HG03159 (cell line): ENCODE measurements at regions not wholly inside any gene's neighbourhood (a gene's known extent, or its start where the extent isn't known, plus 50 kb on each side); places are given as distances from the start of the nearest gene placed in this dataset.
"Not testable (repeated sequence)": the region's sequence is repeated elsewhere in the genome, so short reads cannot be mapped to it uniquely, and the experiment has no call there.

Experiments
- ATAC-seq: cut with Tn5 transposase; IDR thresholded peaks from one replicate; pipeline ENCODE4 v1.9.1; 2021; ENCODE audit warnings: mild to moderate bottlenecking, moderate library complexity; ENCODE audit not compliant: unreplicated experiment

DNA sequence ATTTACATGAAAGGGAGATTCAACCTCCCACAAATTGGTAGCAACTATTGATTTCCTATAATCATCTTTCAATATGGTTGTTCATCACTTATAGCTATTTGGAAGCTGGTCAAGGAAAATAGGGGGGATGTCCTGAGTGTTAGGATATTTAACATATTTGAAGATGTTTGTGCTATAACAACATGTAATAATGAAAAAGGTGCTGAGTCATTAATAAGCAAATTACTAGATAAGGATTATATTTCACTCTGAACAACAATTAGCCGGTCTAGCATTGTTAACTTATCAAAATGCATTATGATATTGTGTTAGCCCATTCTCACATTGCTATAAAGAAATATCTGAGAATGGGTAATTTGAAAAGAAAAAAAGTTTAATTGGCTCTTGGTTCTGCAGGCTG, 225.8 kb upstream of the ARPP21 start:
- no peak for ATAC-seq

GRCh38 chr3:35417080-35417479, 222.2 kb upstream of the ARPP21 start:
- ATAC-seq: no peak

- ATAC-seq: no peak
Measured at GRCh38 chr3:35422101-35422500, 217.2 kb upstream of the ARPP21 start.

DNA sequence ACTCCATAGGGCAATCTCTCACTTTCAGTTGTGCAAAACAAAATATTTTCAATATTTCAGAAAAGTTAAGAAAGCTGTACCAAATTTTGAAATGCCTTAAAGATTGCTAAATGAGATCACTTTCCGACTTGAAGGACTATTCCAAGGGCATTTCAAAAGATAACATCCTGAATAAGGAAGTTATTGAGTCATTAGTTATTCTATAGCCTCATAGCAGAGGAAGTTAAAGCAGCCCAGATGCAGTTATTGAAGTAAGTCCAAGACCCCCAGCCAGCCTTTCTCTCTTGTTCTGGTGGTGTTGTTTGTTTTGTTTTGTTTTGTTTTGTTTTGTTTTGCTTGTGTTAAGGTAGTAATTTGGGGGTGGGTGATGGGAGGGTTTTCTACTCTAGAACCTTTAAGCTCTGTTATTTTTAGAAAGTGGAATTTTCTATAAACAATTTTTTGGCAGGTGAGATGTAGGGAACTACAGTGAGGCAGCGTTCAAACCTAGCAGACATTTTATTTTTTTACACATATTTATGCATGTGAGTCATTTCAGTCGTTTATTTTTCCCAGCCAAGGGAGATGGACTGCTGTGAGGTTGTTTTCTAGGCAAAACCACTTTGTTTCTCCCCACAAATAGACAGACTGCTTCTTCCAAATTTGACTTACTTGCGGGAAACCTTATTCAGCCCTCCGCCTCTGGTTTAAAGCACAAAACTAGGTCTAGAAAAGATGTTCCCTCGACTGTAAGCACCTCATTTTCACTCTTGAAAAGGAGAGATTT, 216.3 kb upstream of the ARPP21 start:
- ATAC-seq: no peak

DNA sequence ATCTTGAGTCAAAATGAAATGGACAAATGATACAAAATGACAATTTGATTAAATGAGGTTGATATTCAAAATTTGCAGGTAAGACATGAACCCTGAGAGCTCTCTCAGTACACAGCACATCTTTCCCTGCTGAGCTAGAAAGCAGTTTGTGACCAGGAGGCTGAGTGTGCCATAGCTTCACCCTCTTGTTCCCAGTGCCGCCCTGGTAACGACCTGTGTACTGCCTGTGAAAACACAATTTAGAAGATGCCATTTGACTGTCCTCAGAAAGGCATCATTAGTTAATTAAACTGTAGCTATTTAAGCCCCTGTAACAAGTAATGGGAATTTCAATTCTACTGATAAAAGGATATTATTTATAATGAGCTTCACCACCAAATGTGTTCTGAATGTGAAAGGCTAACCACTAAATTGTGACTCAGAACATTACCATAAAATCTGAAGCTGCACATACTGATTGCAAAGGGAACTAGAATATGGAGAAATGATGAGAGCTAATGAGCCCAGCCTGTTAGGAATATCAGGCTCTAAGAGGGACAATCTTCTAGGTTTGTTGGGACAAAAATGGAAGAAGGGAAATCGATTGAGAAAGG, 212.9 kb upstream of the ARPP21 start:
- ATAC-seq: no peak

- no peak for ATAC-seq
Measured at GRCh38 chr3:35437381-35437780, 201.9 kb upstream of the ARPP21 start.

GRCh38 chr3:35438101-35438500, 201.2 kb upstream of the ARPP21 start:
- no peak for ATAC-seq

DNA sequence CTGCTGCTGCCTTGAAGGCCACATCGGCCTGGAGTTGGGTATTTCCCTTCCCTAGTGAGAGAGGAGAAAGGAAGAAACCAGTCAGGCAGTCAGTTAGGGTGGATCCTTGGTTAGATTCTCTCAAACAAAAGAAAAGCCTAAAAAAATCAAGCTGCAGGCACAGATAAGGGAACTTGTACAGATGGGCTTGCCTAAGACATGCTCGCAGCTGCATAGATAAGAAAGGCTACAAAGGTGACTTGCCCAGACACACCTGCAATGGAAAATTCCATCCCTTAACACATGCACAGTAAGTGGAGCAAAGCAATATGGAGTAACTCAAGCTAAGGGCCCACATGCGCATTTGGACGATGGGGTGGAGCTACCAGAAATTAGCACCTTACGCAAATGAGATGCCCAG, 199.7 kb upstream of the ARPP21 start:
- no peak for ATAC-seq

DNA sequence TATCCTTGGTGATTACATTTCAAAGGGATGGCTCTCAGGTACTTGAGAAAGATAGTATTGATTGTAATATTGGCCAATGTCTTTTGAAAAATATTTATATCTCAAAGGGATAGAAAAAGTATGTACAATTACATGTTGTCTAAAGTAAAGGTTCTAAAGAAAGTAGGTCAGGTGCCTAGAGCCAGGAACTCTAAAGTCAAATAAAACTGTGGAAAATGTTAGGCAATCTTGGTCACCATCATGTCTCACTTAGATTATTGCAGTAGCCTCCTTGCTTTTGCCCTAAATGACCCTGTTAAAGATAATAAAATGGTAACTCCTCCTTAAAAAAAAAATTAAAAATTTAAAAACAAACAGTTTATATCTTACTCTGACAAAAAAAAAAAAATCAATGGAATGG, 198.5 kb upstream of the ARPP21 start:
- ATAC-seq: no peak

GRCh38 chr3:35446896-35447295, 192.4 kb upstream of the ARPP21 start:
- ATAC-seq: no peak

GRCh38 chr3:35448121-35448520, 191.2 kb upstream of the ARPP21 start:
- no peak for ATAC-seq

DNA sequence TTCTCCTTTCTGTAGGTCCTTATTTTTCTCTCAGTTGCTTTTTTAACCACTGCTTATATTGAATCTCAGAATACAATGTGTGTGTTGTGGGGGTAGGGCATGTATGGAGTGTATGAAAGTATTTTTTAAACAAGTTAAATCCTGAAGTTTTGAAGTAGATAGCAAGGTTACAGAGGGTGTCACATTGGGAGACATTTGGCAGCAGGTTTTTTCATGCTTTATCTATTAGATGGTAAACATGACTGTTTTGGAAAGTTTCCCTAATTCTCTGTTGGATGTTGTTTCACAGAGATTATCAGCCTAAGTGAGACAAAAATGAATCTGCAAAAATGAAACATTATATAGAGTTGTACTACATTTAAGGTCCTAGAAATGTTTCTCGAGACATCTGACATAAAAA, 190.6 kb upstream of the ARPP21 start:
- ATAC-seq: no peak

DNA sequence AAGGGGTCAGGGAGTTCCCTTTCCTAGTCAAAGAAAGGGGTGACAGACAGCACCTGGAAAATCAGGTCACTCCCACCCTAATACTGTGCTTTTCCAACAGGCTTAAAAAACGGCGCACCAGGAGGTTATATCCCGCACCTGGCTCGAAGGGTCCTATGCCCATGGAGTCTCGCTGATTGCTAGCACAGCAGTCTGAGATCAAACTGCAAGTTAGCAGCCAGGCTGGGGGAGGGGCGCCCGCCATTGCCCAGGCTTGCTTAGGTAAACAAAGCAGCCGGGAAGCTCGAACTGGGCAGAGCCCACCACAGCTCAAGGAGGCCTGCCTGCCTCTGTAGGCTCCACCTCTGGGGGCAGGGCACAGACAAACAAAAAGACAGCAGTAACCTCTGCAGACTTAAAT, 184.5 kb upstream of the ARPP21 start:
- not testable (repeated sequence) for ATAC-seq

DNA sequence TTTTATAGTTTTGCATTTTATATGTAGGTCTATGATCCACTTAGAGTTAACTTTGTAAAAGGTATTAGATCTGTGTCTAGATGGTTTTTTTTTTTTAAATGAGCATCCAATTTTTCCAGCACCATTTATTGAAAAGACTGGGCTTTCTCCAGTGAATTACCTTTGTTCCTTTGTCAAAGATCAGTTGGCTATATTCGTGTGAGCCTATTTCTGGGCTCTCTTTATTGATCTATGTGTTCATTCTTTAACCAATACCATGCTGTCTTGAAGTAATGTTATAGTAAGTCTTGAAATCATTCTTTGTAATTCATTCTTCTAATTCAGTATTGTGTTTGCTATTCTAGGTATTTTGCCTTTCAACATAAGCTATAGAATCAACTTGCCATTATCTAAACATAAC, 165.4 kb upstream of the ARPP21 start:
- no peak for ATAC-seq

DNA sequence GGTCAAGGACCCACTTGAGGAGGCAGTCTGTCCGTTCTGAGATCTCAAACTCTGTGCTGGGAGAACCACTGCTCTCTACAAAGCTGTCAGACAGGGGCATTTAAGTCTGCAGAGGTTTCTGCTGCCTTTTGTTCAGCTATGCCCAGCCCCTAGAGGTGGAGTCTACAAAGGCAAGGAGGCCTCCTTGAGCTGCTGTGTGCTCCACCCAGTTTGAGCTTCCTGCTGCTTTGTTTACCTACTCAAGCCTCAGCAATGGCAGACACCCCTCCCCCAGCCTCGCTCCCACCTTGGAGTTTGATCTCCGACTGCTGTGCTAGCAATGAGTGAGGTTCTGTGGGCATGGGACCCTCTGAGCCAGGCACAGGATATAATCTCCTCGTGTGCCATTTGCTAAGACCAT, 156.8 kb upstream of the ARPP21 start:
- not testable (repeated sequence) for ATAC-seq

DNA sequence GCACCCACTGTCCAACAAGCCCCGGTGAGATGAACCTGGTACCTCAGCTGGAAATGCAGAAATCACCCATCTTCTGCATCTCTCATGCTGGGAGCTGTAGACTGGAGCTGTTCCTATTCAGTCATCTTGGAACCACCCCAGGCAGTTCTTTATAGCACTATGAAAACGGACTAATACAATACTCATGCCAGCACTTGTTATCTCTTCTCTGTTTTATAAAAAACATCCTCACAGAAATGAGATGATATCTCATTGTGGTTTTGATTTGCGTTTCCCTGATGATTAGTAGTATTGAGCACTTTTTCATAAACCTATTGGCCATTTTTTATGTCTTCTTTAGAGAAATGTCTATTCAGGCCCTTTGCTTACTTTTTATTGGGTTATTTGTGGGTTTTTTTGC, 156.2 kb upstream of the ARPP21 start:
- ATAC-seq: no peak

DNA sequence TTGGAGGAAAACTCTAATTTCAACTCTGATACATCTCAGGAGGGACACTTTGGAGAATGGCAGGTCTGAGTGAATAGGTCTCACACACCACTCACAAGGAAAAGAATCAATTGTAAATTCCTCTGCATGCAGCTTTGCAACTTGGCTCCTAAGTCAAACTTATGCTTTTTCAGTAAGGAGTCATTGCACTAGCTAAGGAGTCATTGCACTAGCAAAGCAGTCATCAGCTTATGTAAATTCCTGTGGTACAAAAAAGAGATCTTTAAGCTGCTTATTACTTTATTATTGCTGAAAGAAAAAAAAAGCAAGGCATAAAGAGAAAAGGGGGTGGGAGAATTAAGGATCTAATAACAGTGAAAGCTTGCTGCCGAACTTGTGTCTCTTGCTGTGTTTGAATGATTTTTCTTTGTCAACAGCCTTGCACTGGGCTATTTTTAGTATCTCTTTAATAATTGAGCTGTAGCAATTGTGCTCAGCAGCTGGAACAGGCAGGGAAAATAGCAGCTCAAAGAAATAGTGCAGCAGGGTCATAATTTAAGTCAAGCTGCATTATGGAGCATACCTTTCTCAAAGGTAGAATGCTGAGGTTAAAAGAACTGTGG, 154.3 kb upstream of the ARPP21 start:
- no peak for ATAC-seq

DNA sequence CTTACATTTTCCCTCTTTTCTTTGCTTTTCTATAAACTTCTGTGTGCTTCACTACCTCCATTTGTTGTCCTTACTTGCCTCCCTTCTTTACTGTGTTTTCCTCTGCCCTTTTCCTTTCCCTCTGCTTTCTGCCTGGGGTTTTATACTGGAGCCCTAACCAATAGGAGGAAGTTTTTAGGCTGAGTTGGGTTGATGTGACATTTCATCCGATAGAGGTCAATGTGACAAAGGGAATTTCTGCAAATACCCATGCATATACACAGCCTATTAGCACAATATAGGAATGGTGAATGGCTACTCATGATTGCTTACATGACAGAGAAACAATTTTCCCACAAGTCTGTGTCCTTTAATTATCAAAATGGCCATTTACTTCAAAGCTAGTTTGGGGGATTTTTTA, 153.0 kb upstream of the ARPP21 start:
- no peak for ATAC-seq

GRCh38 chr3:35487376-35487775, 151.9 kb upstream of the ARPP21 start:
- no peak for ATAC-seq

DNA sequence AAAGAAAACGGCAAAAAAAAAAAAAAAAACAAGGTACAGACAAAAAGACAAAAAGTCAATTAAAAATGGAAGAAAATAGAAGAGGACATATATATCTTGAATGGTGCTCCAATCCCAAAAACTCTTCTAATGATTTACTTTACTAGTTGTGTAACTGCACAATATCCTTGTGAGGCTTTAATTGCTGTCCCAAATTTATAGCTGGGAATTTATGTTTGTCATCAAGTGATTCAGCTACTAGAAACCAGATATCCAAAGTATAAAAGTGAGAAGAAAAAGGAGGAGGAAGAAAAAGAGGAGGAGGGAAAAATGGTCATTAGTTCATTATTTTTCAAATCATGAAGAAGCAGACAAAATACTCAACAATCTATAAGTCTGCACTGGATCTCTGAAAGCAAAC, 150.8 kb upstream of the ARPP21 start:
- no peak for ATAC-seq

GRCh38 chr3:35492841-35493240, 146.5 kb upstream of the ARPP21 start:
- no peak for ATAC-seq

DNA sequence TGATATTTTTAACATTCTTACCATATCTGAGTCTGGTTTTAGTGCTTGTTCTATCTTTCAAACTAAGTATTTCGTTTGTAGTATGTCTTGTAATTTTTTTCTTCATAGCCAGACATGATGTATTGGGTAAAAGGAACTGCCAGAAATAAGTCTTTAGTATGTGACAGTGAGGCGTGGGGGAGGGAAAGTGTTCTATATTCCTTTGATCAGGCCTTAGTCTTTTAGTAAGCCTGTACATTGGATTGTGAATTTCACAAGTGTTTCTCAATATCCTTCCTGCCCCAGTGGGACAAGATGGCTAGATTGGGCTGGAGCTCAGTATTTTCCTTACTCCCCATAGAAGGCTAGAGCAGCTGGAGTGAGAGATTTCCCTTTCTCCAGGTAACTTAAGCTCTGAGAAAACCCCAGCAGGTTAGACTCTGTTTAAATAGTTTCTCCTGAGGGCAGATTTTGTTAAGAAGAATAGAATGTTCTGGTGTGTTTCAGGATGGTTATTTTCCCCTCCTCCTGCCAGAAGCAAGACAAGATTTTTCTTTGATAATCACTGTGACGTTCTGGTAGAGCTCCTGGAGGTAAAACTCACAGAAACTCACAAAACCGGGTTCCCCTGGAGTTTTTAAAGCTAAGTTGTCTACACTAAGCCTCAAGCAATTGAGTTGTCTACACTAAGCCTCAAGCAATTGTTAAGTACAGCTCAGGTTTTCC, 140.7 kb upstream of the ARPP21 start:
- no peak for ATAC-seq
